ENCODE measurements at regions not wholly inside any gene's neighbourhood (a gene's known extent, or its start where the extent isn't known, plus 50 kb on each side); places are given as distances from the start of the nearest gene placed in this dataset.
"Not testable (repeated sequence)": the region's sequence is repeated elsewhere in the genome, so short reads cannot be mapped to it uniquely, and the experiment has no call there.

DNA sequence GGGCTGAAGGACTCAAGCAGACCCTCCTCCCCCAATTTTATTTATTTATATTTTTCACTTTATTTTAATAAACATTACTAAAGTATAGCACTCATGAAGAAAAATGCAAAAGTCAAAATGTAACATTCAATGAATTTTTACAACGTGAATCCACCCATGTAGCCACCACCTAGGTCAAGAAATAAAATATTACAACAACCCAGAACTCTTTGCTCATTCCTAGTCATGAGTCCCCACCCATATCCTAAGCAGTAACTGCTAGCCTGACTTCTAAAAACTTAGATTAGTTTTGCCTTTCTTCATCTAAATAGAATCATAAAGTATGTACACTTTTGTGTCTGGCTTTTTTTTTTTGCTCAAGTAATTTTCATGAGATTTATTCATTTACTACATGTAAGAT lies 86.9 kb upstream of the CRY1 start:
- TF ChIP-seq, protein P1, sequence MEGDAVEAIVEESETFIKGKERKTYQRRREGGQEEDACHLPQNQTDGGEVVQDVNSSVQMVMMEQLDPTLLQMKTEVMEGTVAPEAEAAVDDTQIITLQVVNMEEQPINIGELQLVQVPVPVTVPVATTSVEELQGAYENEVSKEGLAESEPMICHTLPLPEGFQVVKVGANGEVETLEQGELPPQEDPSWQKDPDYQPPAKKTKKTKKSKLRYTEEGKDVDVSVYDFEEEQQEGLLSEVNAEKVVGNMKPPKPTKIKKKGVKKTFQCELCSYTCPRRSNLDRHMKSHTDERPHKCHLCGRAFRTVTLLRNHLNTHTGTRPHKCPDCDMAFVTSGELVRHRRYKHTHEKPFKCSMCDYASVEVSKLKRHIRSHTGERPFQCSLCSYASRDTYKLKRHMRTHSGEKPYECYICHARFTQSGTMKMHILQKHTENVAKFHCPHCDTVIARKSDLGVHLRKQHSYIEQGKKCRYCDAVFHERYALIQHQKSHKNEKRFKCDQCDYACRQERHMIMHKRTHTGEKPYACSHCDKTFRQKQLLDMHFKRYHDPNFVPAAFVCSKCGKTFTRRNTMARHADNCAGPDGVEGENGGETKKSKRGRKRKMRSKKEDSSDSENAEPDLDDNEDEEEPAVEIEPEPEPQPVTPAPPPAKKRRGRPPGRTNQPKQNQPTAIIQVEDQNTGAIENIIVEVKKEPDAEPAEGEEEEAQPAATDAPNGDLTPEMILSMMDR (IDR thresholded peaks at IDR 0.05; ENCODE audit: low read depth, low read length): no peak
- in situ Hi-C loops (cut with HindIII; ENCODE audit: low sequenced_read_pairs): no loop called here
- H3K4me3 ChIP-seq (ENCODE audit: low read depth, low read length): no peak overlapping the region
- DNase-seq (ENCODE audit: low read depth, low spot score): no peak

DNA sequence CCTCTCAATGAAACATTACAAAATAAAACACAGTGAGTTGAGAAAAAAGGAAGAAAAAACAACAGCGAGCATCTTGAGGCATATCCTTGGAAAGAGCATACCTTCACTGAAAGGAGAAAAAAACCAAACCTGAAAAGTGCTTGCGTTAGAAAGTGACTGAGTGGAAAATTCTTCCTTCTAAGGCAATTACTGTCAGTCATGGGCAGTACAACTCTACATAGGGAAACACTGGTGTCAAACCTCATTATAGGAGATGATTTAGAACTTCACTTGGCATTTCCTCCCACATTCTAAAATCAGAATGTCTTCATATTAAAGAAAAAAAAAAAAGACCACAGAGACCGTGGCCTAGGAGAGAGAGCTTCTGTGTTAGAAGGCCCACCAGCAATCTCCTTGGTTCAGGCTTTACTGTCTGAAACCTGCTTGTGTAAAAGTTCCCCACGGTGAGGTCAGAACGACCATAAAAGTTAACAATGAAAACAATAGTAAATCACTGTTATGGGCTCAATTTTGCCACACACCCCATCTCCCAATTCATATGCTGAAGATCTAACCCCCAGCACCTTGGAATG lies 91.1 kb upstream of the CRY1 start:
- TF ChIP-seq, protein P1 (IDR thresholded peaks at IDR 0.05; ENCODE audit: low read depth, low read length): no peak
- no peak for DNase-seq (ENCODE audit: low read depth, low spot score)
- no peak overlapping the region for H3K4me3 ChIP-seq (ENCODE audit: low read depth, low read length)
- in situ Hi-C loops (cut with HindIII; ENCODE audit: low sequenced_read_pairs): no loop called here

DNA sequence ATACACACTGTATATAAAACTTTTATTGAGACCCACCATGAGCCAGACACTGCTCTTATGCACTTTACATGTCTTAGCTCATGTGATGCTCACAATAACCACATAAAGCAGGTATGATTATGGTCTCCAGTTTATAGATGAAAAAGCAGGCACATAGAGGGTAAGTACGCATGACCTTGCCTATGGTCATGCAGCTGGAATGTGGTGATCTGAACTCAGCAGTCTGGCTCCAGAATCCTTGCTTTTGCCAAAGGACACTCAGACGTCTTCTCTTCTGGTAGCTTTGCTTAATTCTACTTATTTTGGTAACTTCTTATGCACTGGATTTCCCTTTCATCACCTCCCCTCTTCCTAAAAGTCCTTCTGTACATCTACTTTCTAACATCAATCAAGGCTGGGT lies 103.3 kb upstream of the CRY1 start:
- in situ Hi-C loops (cut with HindIII; ENCODE audit: low sequenced_read_pairs): no loop called here
- H3K4me3 ChIP-seq (ENCODE audit: low read depth, low read length): no peak overlapping the region
- DNase-seq (ENCODE audit: low read depth, low spot score): peak; percentile 56
- TF ChIP-seq, protein P1 (IDR thresholded peaks at IDR 0.05; ENCODE audit: low read depth, low read length): no peak

DNA sequence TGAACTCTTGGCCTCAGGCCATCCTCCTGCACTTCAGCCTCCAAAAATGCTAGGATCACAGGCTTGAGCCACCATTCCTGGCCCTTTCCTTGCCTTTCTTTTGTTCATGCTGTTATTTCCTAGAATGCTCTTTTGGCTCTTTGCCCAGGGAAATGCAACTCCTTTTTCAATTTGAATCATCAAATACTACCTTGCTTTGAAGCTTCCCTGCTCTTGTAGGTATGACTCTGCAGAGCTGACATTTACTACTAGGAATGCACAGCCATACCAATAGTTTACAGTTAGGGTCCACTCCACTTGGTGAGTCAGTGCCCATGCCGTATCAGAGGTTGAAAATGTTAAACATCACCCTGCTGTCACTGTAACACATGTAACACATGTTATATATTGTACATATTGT lies 107.0 kb upstream of the CRY1 start:
- DNase-seq (ENCODE audit: low read depth, low spot score): peak; percentile 58
- TF ChIP-seq, protein P1 (IDR thresholded peaks at IDR 0.05; ENCODE audit: low read depth, low read length): no peak
- H3K4me3 ChIP-seq (ENCODE audit: low read depth, low read length): no peak overlapping the region
- in situ Hi-C loops (cut with HindIII; ENCODE audit: low sequenced_read_pairs): no loop called here

DNA sequence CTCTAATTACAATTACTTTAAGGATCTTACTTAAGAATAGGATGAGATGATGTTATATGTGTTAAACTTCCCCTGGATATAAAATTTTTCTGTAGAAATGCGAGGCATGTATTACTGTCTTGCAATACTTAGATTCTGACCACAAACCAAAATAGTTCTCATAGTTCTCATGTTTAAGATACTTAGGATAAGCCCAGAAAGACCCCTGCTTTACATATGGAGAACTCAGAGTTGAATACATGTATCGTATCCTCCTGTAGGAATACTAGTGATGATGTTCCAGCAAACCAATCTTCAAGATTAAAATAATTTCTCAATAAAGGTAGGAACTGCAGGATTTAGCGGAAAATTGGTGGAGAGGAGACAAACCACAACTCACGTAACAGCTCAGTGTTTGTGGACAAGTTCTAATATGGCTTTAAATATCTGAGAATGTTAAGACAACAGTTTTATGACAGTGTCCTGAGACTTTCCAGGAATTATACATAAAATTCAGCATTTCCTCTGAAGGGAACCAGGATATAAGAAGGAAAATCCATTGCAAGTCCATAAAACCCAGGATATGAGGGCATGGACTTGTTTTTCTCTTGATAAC lies 114.7 kb upstream of the CRY1 start:
- TF ChIP-seq, protein P1 (IDR thresholded peaks at IDR 0.05; ENCODE audit: low read depth, low read length): no peak
- H3K4me3 ChIP-seq (ENCODE audit: low read depth, low read length): no peak overlapping the region
- in situ Hi-C loops (cut with HindIII; ENCODE audit: low sequenced_read_pairs): no loop called here
- DNase-seq (ENCODE audit: low read depth, low spot score): peak; percentile 54

DNA sequence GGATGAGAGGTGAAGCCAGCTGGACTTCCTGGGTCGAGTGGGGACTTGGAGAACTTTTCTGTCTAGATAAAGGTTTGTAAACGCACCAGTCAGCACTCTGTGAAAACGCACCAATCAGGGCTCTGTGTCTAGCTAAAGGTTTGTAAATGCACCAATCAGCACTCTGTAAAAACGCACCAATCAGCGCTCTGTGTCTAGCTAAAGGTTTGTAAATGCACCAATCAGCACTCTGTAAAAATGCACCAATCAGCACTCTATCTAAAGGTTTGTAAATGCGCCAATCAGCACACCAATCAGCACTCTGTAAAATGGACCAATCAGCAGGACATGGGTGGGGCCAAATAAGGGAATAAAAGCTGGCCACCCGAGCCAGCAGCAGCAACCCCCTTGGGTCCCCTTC lies 116.4 kb upstream of the CRY1 start:
- H3K4me3 ChIP-seq (ENCODE audit: low read depth, low read length); DNase-seq (ENCODE audit: low read depth, low spot score); in situ Hi-C loops (cut with HindIII; ENCODE audit: low sequenced_read_pairs): not testable (repeated sequence)

DNA sequence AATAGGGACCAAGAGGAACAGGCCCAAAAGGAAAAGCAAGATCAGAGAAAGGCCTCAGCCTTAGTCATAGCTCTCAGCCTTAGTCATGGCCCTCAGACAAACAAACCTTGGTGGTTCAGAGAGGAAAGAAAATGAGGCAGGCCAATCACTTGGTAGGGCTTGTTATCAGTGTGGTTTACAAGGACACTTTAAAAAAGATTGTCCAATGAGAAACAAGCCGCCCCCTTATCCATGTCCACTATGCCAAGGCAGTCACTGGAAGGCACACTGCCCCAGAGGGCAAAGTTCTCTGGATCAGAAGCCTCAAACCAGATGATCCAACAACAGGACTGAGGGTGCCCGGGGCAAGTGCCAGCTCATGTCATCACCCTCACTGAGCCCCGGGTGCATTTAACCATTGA lies 121.0 kb upstream of the CRY1 start:
- peak; percentile 68 for DNase-seq (ENCODE audit: low read depth, low spot score)
- in situ Hi-C loops (cut with HindIII; ENCODE audit: low sequenced_read_pairs); H3K4me3 ChIP-seq (ENCODE audit: low read depth, low read length): not testable (repeated sequence)

DNA sequence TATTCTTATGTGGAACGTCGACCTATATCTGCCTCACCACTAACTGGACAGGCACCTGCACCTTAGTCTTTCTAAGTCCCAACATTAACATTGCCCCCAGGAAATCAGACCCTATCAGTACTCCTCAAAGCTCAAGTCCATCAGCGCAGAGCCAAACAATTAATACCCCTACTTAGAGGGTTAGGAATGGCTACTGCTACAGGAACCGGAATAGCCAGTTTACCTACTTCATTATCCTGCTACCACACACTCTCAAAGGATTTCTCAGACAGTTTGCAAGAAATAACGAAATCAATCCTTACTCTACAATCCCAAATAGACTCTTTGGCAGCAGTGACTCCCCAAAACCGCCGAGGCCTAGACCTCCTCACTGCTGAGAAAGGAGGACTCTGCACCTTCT lies 123.1 kb upstream of the CRY1 start:
- DNase-seq (ENCODE audit: low read depth, low spot score); H3K4me3 ChIP-seq (ENCODE audit: low read depth, low read length); in situ Hi-C loops (cut with HindIII; ENCODE audit: low sequenced_read_pairs): not testable (repeated sequence)

All from astrocyte of the spinal cord (primary cell).